Dendritic cell treated with granulocyte-macrophage colony-stimulating factor and Interleukin-4, amounts not matched to agents 40 ng/mL and 50 ng/mL, for 4 days (primary cell): ENCODE measurements at regions not wholly inside any gene's neighbourhood (a gene's known extent, or its start where the extent isn't known, plus 50 kb on each side); places are given as distances from the start of the nearest gene placed in this dataset.

Source experiments
- H3K27ac Mint-ChIP-seq: one replicate; pipeline ENCODE4 v1.8.0; 2022; ENCODE audit warnings: mild to moderate bottlenecking, mixed read lengths
- H3K27me3 Mint-ChIP-seq: one replicate; pipeline ENCODE4 v1.8.0; 2022; ENCODE audit warnings: mild to moderate bottlenecking, mixed read lengths
- H3K36me3 Mint-ChIP-seq: one replicate; pipeline ENCODE4 v1.8.0; 2022; ENCODE audit warnings: low read depth, mixed read lengths
- H3K4me1 Mint-ChIP-seq: one replicate; pipeline ENCODE4 v1.8.0; 2022; ENCODE audit warnings: low read depth, mixed read lengths
- H3K4me3 Mint-ChIP-seq: one replicate; pipeline ENCODE4 v1.8.0; 2022; ENCODE audit warnings: mild to moderate bottlenecking, moderate library complexity, mixed read lengths
- H3K9me3 Mint-ChIP-seq: one replicate; pipeline ENCODE4 v1.8.0; 2022; ENCODE audit warnings: mixed read lengths
- intact Hi-C: fragments of 100-400 bp; cut with micrococcal nuclease; formaldehyde crosslinking; loops from one replicate; pipeline ENCODE4 v1.15.0; 2022

- Mint-ChIP-seq H3K4me1 (no peaks in the 10 kb centered on the region), H3K9me3 (no peaks in the 10 kb centered on the region), H3K4me3 (no peak overlapping the region), H3K27me3 (peaks cover 12% of the 10 kb centered on the region), H3K27ac (no peak overlapping the region), H3K36me3 (no peaks in the 10 kb centered on the region)
- intact Hi-C loops = no loop called here
Observed at GRCh38 chr16:87229230-87230188, 87.7 kb downstream of the C16orf95 start.

GRCh38 chr16:87230571-87230970 is 86.6 kb downstream of the C16orf95 start:
- Mint-ChIP-seq H3K36me3 (no peaks in the 10 kb centered on the region), H3K4me3 (no peak overlapping the region), H3K4me1 (peaks cover 2% of the 10 kb centered on the region), H3K27me3 (peaks cover 20% of the 10 kb centered on the region), H3K27ac (no peak overlapping the region), H3K9me3 (no peaks in the 10 kb centered on the region)
- intact Hi-C loops = no loop called here

GRCh38 chr16:87231295-87231694 is 85.9 kb downstream of the C16orf95 start:
- Mint-ChIP-seq H3K4me3 (no peak overlapping the region), H3K36me3 (no peaks in the 10 kb centered on the region), H3K9me3 (no peaks in the 10 kb centered on the region), H3K27me3 (peaks cover 26% of the 10 kb centered on the region), H3K27ac (no peak overlapping the region), H3K4me1 (peaks cover 9% of the 10 kb centered on the region)
- intact Hi-C loops = no loop called here

- no peak overlapping the region for H3K4me3 Mint-ChIP-seq
- no peak overlapping the region for H3K27ac Mint-ChIP-seq
- H3K9me3 Mint-ChIP-seq = no peaks in the 10 kb centered on the region
- H3K27me3 Mint-ChIP-seq = peaks cover 31% of the 10 kb centered on the region
- H3K4me1 Mint-ChIP-seq = peaks cover 14% of the 10 kb centered on the region
- H3K36me3 Mint-ChIP-seq = no peaks in the 10 kb centered on the region
- intact Hi-C loops = no loop called here
Observed at GRCh38 chr16:87231911-87232310, 85.3 kb downstream of the C16orf95 start.

- H3K4me1 Mint-ChIP-seq = peaks cover 14% of the 10 kb centered on the region
- intact Hi-C loops = no loop called here
Observed at GRCh38 chr16:87233928-87234327, 83.3 kb downstream of the C16orf95 start.

GRCh38 chr16:87234601-87235000 is 82.6 kb downstream of the C16orf95 start:
- Mint-ChIP-seq H3K27ac (no peak overlapping the region), H3K4me1 (peaks cover 14% of the 10 kb centered on the region), H3K4me3 (no peak overlapping the region), H3K9me3 (no peaks in the 10 kb centered on the region), H3K36me3 (no peaks in the 10 kb centered on the region), H3K27me3 (peaks cover 42% of the 10 kb centered on the region)
- intact Hi-C loops = no loop called here

More at GRCh38 chr16:87233928-87234327, 83.3 kb downstream of the C16orf95 start:
- Mint-ChIP-seq H3K27ac (no peak overlapping the region), H3K9me3 (no peaks in the 10 kb centered on the region), H3K36me3 (no peaks in the 10 kb centered on the region), H3K4me3 (no peak overlapping the region), H3K27me3 (peaks cover 41% of the 10 kb centered on the region)

GRCh38 chr16:87235810-87236515 is 81.2 kb downstream of the C16orf95 start:
- intact Hi-C loops = no loop called here
- peaks cover 14% of the 10 kb centered on the region for H3K4me1 Mint-ChIP-seq

GRCh38 chr16:87236516-87237115 is 80.6 kb downstream of the C16orf95 start:
- H3K36me3 Mint-ChIP-seq = no peaks in the 10 kb centered on the region
- peaks cover 14% of the 10 kb centered on the region for H3K4me1 Mint-ChIP-seq
- H3K27ac Mint-ChIP-seq = no peak overlapping the region
- H3K4me3 Mint-ChIP-seq = no peak overlapping the region
- no peaks in the 10 kb centered on the region for H3K9me3 Mint-ChIP-seq
- peaks cover 47% of the 10 kb centered on the region for H3K27me3 Mint-ChIP-seq
- intact Hi-C loops = no loop called here

More at GRCh38 chr16:87235810-87236515, 81.2 kb downstream of the C16orf95 start:
- Mint-ChIP-seq H3K27ac (no peak overlapping the region), H3K9me3 (no peaks in the 10 kb centered on the region), H3K27me3 (peaks cover 45% of the 10 kb centered on the region), H3K4me3 (no peak overlapping the region), H3K36me3 (no peaks in the 10 kb centered on the region)

GRCh38 chr16:87238361-87238715 is 78.9 kb downstream of the C16orf95 start:
- Mint-ChIP-seq H3K27ac (no peak overlapping the region), H3K9me3 (no peaks in the 10 kb centered on the region), H3K36me3 (no peaks in the 10 kb centered on the region), H3K27me3 (peaks cover 50% of the 10 kb centered on the region), H3K4me1 (peaks cover 14% of the 10 kb centered on the region), H3K4me3 (no peak overlapping the region)
- intact Hi-C loops = no loop called here

- H3K27me3 Mint-ChIP-seq = peaks cover 41% of the 10 kb centered on the region
- no peak overlapping the region for H3K27ac Mint-ChIP-seq
- peaks cover 14% of the 10 kb centered on the region for H3K4me1 Mint-ChIP-seq
- intact Hi-C loops = no loop called here
- H3K4me3 Mint-ChIP-seq = no peak overlapping the region
- H3K36me3 Mint-ChIP-seq = no peaks in the 10 kb centered on the region
- H3K9me3 Mint-ChIP-seq = no peaks in the 10 kb centered on the region
Observed at GRCh38 chr16:87239545-87239944, 77.6 kb downstream of the C16orf95 start.

GRCh38 chr16:87240211-87241136 is 76.7 kb downstream of the C16orf95 start:
- H3K36me3 Mint-ChIP-seq = no peaks in the 10 kb centered on the region
- H3K4me1 Mint-ChIP-seq = peaks cover 13% of the 10 kb centered on the region
- no peak overlapping the region for H3K27ac Mint-ChIP-seq
- H3K4me3 Mint-ChIP-seq = no peak overlapping the region
- no peaks in the 10 kb centered on the region for H3K9me3 Mint-ChIP-seq
- H3K27me3 Mint-ChIP-seq = peaks cover 38% of the 10 kb centered on the region
- intact Hi-C loops = no loop called here

- Mint-ChIP-seq H3K9me3 (no peaks in the 10 kb centered on the region), H3K27ac (no peak overlapping the region), H3K4me3 (no peak overlapping the region), H3K36me3 (no peaks in the 10 kb centered on the region), H3K27me3 (peaks cover 31% of the 10 kb centered on the region), H3K4me1 (peaks cover 5% of the 10 kb centered on the region)
- intact Hi-C loops = no loop called here
Observed at GRCh38 chr16:87241137-87241771, 75.9 kb downstream of the C16orf95 start.

- no peaks in the 10 kb centered on the region for H3K9me3 Mint-ChIP-seq
- no peaks in the 10 kb centered on the region for H3K4me1 Mint-ChIP-seq
- intact Hi-C loops = no loop called here
Observed at GRCh38 chr16:87243478-87243877, 73.7 kb downstream of the C16orf95 start.

More at GRCh38 chr16:87243478-87243877, 73.7 kb downstream of the C16orf95 start:
- Mint-ChIP-seq H3K4me3 (no peak overlapping the region), H3K36me3 (no peaks in the 10 kb centered on the region), H3K27me3 (peaks cover 19% of the 10 kb centered on the region), H3K27ac (no peak overlapping the region)
